NB4 (cell line): ENCODE measurements at regions not wholly inside any gene's neighbourhood (a gene's known extent, or its start where the extent isn't known, plus 50 kb on each side); places are given as distances from the start of the nearest gene placed in this dataset.
A peak's percentile ranks its signal among the peaks of the same experiment; 100 is the strongest.
"Not testable (repeated sequence)": the region's sequence is repeated elsewhere in the genome, so short reads cannot be mapped to it uniquely, and the experiment has no call there.

Experiments used
- DNase-seq: peaks from one replicate; pipeline ENCODE4 v3.0.0; 2010; ENCODE audit warnings: low read depth
- H3K4me3 ChIP-seq: one replicate; pipeline ENCODE4 v1.5.1; 2011; ENCODE audit warnings: mild to moderate bottlenecking, low read depth, low read length, moderate library complexity
- MAX ChIP-seq: IDR thresholded peaks from 2 replicates; pipeline ENCODE4 v1.6.1; 2011; ENCODE audit warnings: low read depth, low read length
- MYC ChIP-seq: IDR thresholded peaks from 2 replicates; pipeline ENCODE4 v1.6.1; 2011; ENCODE audit warnings: low read depth, low read length
- POLR2A ChIP-seq: IDR thresholded peaks from 2 replicates; pipeline ENCODE4 v1.6.1; 2011; ENCODE audit warnings: mild to moderate bottlenecking; ENCODE audit not compliant: insufficient read length; ENCODE audit errors: extremely low read depth
- TF ChIP-seq, protein P1 (sequence below): IDR thresholded peaks from one replicate; pipeline ENCODE4 v1.5.1; 2012; ENCODE audit warnings: low read depth, low read length

DNA sequence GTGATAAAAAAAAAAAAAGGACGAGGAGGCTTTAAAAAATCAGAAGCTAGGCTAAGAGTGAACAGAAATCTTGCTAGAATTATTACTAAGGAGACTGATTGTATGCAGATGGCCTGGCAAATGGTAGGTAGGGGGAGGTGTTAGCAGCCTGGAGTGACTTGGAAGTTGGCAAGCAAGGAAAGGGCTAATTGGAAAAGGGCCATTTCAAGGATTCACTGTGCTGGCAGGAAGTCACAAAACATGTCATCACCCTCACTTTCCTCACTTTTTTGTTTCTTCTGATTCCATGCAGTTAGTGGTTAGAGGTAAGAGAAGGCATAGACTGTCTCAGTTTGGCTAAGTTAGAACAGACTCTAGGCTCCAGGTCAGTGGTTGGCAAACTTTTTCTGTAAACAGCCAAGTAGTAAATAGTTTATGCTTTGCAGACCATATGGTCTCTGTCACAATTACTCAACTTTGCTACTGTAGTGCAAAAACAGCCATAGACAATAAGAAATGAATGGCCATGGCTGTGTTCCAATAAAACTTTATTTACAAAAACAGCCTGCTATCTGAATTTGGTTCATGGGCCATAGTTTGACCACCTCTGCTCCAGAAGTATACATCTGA lies 646.5 kb upstream of the ACTRT1 start:
- no peak for DNase-seq
- TF ChIP-seq POLR2A (no peak), MYC (no peak), MAX (no peak)
- TF ChIP-seq, protein P1, sequence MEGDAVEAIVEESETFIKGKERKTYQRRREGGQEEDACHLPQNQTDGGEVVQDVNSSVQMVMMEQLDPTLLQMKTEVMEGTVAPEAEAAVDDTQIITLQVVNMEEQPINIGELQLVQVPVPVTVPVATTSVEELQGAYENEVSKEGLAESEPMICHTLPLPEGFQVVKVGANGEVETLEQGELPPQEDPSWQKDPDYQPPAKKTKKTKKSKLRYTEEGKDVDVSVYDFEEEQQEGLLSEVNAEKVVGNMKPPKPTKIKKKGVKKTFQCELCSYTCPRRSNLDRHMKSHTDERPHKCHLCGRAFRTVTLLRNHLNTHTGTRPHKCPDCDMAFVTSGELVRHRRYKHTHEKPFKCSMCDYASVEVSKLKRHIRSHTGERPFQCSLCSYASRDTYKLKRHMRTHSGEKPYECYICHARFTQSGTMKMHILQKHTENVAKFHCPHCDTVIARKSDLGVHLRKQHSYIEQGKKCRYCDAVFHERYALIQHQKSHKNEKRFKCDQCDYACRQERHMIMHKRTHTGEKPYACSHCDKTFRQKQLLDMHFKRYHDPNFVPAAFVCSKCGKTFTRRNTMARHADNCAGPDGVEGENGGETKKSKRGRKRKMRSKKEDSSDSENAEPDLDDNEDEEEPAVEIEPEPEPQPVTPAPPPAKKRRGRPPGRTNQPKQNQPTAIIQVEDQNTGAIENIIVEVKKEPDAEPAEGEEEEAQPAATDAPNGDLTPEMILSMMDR, result no peak
- no peak overlapping the region for H3K4me3 ChIP-seq

DNA sequence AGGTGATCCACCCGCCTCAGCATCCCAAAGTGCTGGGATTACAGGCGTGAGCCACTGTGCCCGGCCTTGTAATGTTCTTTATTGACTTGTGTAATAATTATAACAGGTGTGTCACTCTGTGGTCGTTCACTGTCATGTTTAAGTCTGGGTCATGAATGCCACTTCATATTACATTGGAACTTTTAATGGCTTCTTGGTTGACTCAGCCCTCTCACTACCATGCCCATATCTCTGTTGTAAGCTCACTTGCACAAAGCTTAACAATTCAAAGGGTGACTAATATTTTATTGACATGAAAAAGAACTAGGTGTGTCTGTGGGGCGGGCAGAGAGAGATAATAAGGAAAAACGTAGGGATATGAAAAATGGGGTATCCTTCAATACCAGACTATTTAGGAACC lies 639.7 kb upstream of the ACTRT1 start:
- TF ChIP-seq POLR2A, result no peak
- DNase-seq, result no peak
- no peak overlapping the region for H3K4me3 ChIP-seq

- no peak overlapping the region for H3K4me3 ChIP-seq
- DNase-seq, result no peak
- TF ChIP-seq POLR2A (no peak), MYC (no peak), MAX (no peak)
- TF ChIP-seq, protein P1, result no peak
Measured at GRCh38 chrX:128685387-128685786, 633.2 kb upstream of the ACTRT1 start.

- TF ChIP-seq POLR2A (no peak), MYC (no peak), MAX (no peak)
- TF ChIP-seq, protein P1, result no peak
- H3K4me3 ChIP-seq, result no peak overlapping the region
Measured at GRCh38 chrX:128676651-128677050, 624.4 kb upstream of the ACTRT1 start.

GRCh38 chrX:128674326-128675086 lies 622.3 kb upstream of the ACTRT1 start:
- not testable (repeated sequence) for DNase-seq, H3K4me3 ChIP-seq

More at GRCh38 chrX:128676651-128677050, 624.4 kb upstream of the ACTRT1 start:
- DNase-seq, result peak; percentile 6

DNA sequence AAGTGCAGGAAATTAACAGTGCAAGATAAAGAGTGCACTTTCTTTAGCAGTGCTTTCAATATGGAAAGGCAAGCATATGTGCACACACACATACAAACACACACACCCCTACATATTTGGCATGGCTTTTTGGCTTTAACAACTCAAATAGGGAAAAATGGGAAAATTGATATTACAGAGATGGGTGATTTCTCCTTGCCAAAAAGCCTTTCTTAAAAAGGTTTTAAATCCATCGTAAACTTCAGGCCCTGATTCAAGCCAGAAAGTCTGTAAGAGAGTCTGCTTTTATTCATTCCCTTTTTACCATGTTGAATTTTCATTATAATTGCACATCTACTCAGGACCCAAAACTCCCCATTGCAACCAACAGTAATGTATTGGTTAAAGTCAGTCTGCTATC lies 612.0 kb upstream of the ACTRT1 start:
- H3K4me3 ChIP-seq, result no peak overlapping the region
- no peak for TF ChIP-seq MAX
- TF ChIP-seq POLR2A, result no peak
- TF ChIP-seq, protein P1, result no peak
- no peak for TF ChIP-seq MYC
- DNase-seq, result no peak

DNA sequence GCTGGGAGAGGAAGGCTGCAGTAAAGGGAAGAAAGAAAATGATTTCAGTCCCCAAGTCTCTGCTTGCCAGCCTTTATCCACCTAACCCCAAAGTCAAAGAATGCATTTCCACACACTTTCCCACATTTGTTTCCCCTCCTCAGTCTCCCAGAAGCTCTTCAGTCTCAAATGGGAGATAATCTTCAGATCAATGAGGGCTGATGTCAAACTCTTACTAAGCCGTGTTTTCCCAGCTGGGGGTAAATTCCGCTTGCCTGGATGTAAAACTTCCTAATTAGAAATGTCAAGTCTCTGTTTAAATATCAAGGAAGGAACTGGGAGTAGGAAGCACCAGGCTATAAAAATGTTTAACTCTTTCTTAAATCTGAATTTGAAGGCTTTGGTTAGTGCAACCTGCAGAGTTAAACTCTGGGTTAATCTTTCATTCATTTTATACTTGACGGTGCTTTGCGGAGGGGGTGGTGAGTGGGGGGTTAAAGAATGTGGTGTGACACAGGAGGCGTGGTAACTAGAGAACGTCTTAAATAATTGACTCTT lies 601.4 kb upstream of the ACTRT1 start:
- no peak overlapping the region for H3K4me3 ChIP-seq
- TF ChIP-seq MYC, result no peak
- no peak for TF ChIP-seq POLR2A
- no peak for TF ChIP-seq MAX
- TF ChIP-seq, protein P1, result no peak
- no peak for DNase-seq
